H1 (cell line): ENCODE measurements at regions not wholly inside any gene's neighbourhood (a gene's known extent, or its start where the extent isn't known, plus 50 kb on each side); places are given as distances from the start of the nearest gene placed in this dataset.

Source experiments
- CTCF ChIA-PET: fragments of 300-600 bp; sonication (Branson Sonifier 250); formaldehyde crosslinking; loops from one replicate; lab custom pipeline; 2021; ENCODE audit not compliant: partially characterized antibody; lab: Charles Lee
- POLR2A ChIA-PET: fragments of 300-600 bp; sonication (Branson Sonifier 250); formaldehyde crosslinking; loops from one replicate; lab custom pipeline; 2021; ENCODE audit warnings: inconsistent platforms; ENCODE audit not compliant: partially characterized antibody; lab: Charles Lee
- DNase-seq, 2 experiments: peaks; one replicate each; pipeline versions ENCODE4 v3.0.0 to v3.0.0-alpha.2; 2010 to 2022; ENCODE audit warnings: low spot score in 2 of 2, low read depth in 1 of 2, mixed read lengths in 1 of 2
- FAIRE-seq: peaks from 2 replicates; lab custom pipeline; 2011; peaks lifted over from hg19 to GRCh38; lab: Jason Lieb, UNC
- H2AFZ ChIP-seq: 2 replicates; pipeline ENCODE4 v1.8.1; 2012; ENCODE audit warnings: low read length, inconsistent platforms
- H2AK5ac ChIP-seq: 2 replicates; pipeline ENCODE4 v1.6.1; 2013; ENCODE audit warnings: low read depth, low read length
- H2BK120ac ChIP-seq: replicated peaks from 2 replicates; pipeline ENCODE3; 2013; ENCODE audit warnings: low read depth, low read length, inconsistent platforms
- H2BK12ac ChIP-seq: 2 replicates; pipeline ENCODE4 v1.6.1; 2013; ENCODE audit warnings: low read depth, low read length
- H2BK15ac ChIP-seq: 2 replicates; pipeline ENCODE4 v1.6.1; 2013; ENCODE audit warnings: low read length
- H2BK20ac ChIP-seq: 2 replicates; pipeline ENCODE4 v1.6.1; 2013; ENCODE audit warnings: low read length
- H2BK5ac ChIP-seq: 2 replicates; pipeline ENCODE4 v1.6.1; 2013; ENCODE audit warnings: low read depth, low read length
- H3K14ac ChIP-seq: 2 replicates; pipeline ENCODE4 v1.6.1; 2013; ENCODE audit warnings: inconsistent platforms; ENCODE audit not compliant: insufficient read length
- H3K18ac ChIP-seq: 2 replicates; pipeline ENCODE4 v1.6.1; 2013; ENCODE audit warnings: low read length; ENCODE audit errors: extremely low read depth
- H3K23ac ChIP-seq: 2 replicates; pipeline ENCODE4 v1.6.1; 2013; ENCODE audit warnings: inconsistent platforms; ENCODE audit not compliant: insufficient read length
- H3K23me2 ChIP-seq: 2 replicates; pipeline ENCODE4 v1.6.1; 2013; ENCODE audit warnings: low read depth, low read length
- H3K27ac ChIP-seq: 2 replicates; pipeline ENCODE4 v1.6.1; 2011; ENCODE audit warnings: low read depth, low read length, inconsistent platforms
- H3K27me3 ChIP-seq, 4 experiments: replicated peaks in 1 of 4; 1 replicate in 1 of 4; 2 replicates in 3 of 4; pipeline versions ENCODE4 v1.6.1 to v1.8.1; 2011 to 2013; ENCODE audit warnings: low read length in 3 of 4, mild to moderate bottlenecking in 3 of 4, inconsistent platforms in 2 of 4, mixed read lengths in 2 of 4, moderate library complexity in 1 of 4; ENCODE audit not compliant: control insufficient read depth in 3 of 4, insufficient read depth in 3 of 4; ENCODE audit errors: extremely low read depth in 1 of 4
- H3K36me3 ChIP-seq, 4 experiments: 2 replicates each; pipeline versions ENCODE4 v1.6.1 to v1.8.1; 2011 to 2013; ENCODE audit warnings: mild to moderate bottlenecking in 4 of 4, low read length in 3 of 4, moderate library complexity in 2 of 4, control low read depth in 1 of 4, inconsistent platforms in 1 of 4; ENCODE audit not compliant: insufficient read depth in 4 of 4, control insufficient read depth in 2 of 4
- H3K4ac ChIP-seq: replicated peaks from 2 replicates; pipeline ENCODE3; 2013; ENCODE audit warnings: low read length, low read depth, mixed read lengths, inconsistent platforms; ENCODE audit not compliant: insufficient read length
- H3K4me1 ChIP-seq, 4 experiments: replicated peaks in 1 of 4; 1 replicate in 1 of 4; 2 replicates in 3 of 4; pipeline versions ENCODE4 v1.6.1 to v1.8.1; 2011 to 2013; ENCODE audit warnings: low read length in 3 of 4, inconsistent platforms in 2 of 4, mixed read lengths in 1 of 4; ENCODE audit not compliant: insufficient read depth in 4 of 4, control insufficient read depth in 3 of 4
- H3K4me2 ChIP-seq, 2 experiments: 2 replicates each; pipeline versions ENCODE4 v1.6.1 to v1.8.1; 2011 to 2013; ENCODE audit warnings: low read depth in 2 of 2, low read length in 2 of 2, control low read depth in 1 of 2, inconsistent platforms in 1 of 2, mild to moderate bottlenecking in 1 of 2; ENCODE audit not compliant: insufficient read depth in 1 of 2
- H3K4me3 ChIP-seq, 4 experiments: fragments of 200-600, 300-600 bp in 1 of 4; sonication (generic), shearing (Covaris generic), sonication (Bioruptor Twin) in 1 of 4; 2 replicates each; pipeline versions ENCODE4 v1.5.1 to v1.8.1; 2011 to 2016; ENCODE audit warnings: low read length in 4 of 4, low read depth in 3 of 4, control low read depth in 2 of 4, inconsistent platforms in 2 of 4, mild to moderate bottlenecking in 2 of 4, mixed read lengths in 1 of 4, moderate library complexity in 1 of 4; ENCODE audit not compliant: insufficient read depth in 2 of 4; ENCODE audit errors: extremely low read depth in 1 of 4
- H3K56ac ChIP-seq: replicated peaks from 2 replicates; pipeline ENCODE3; 2013; ENCODE audit warnings: low read depth, mild to moderate bottlenecking, mixed read lengths, low read length, inconsistent platforms; ENCODE audit not compliant: insufficient read length
- H3K79me1 ChIP-seq: 2 replicates; pipeline ENCODE4 v1.6.1; 2013; ENCODE audit warnings: low read depth, low read length, control low read depth
- H3K79me2 ChIP-seq, 2 experiments: 2 replicates each; pipeline versions ENCODE4 v1.6.1 to v1.8.1; 2012 to 2013; ENCODE audit warnings: low read length in 2 of 2, mild to moderate bottlenecking in 2 of 2, inconsistent platforms in 1 of 2; ENCODE audit not compliant: insufficient read depth in 2 of 2, control insufficient read depth in 1 of 2
- H3K9ac ChIP-seq, 4 experiments: replicated peaks in 1 of 4; 1 replicate in 1 of 4; 2 replicates in 3 of 4; pipeline versions ENCODE4 v1.6.1 to v1.8.1; 2011 to 2013; ENCODE audit warnings: low read depth in 3 of 4, low read length in 3 of 4, control low read depth in 2 of 4, mild to moderate bottlenecking in 2 of 4, moderate library complexity in 2 of 4, inconsistent platforms in 1 of 4; ENCODE audit errors: extremely low read depth in 1 of 4
- H3K9me3 ChIP-seq, 2 experiments: 2 replicates each; pipeline versions ENCODE4 v1.6.1 to v1.8.1; 2012 to 2013; ENCODE audit warnings: mild to moderate bottlenecking in 2 of 2, moderate library complexity in 2 of 2, control low read depth in 1 of 2, inconsistent platforms in 1 of 2, low read depth in 1 of 2, low read length in 1 of 2, mixed read lengths in 1 of 2; ENCODE audit not compliant: insufficient read depth in 2 of 2
- H4K20me1 ChIP-seq, 2 experiments: replicated peaks in 1 of 2; 2 replicates each; pipeline versions ENCODE3 to v1.8.1; 2011 to 2013; ENCODE audit warnings: inconsistent platforms in 2 of 2, low read length in 2 of 2, mild to moderate bottlenecking in 1 of 2; ENCODE audit not compliant: insufficient read depth in 2 of 2, control insufficient read depth in 1 of 2
- H4K5ac ChIP-seq: 2 replicates; pipeline ENCODE4 v1.6.1; 2013; ENCODE audit warnings: low read length, low read depth, mixed read lengths, inconsistent platforms; ENCODE audit not compliant: insufficient read length
- H4K8ac ChIP-seq: 2 replicates; pipeline ENCODE4 v1.8.0; 2013; ENCODE audit warnings: mild to moderate bottlenecking, moderate library complexity, low read length, inconsistent platforms; ENCODE audit not compliant: insufficient read depth; ENCODE audit errors: extremely low read depth
- H4K91ac ChIP-seq: replicated peaks from 2 replicates; pipeline ENCODE3; 2013; ENCODE audit warnings: low read length, mixed read lengths, inconsistent platforms; ENCODE audit not compliant: insufficient read length
- CEBPB ChIP-seq: IDR thresholded peaks from 2 replicates; pipeline ENCODE4 v1.6.1; 2012; ENCODE audit warnings: low read depth, low read length
- CHD1 ChIP-seq: IDR thresholded peaks from 2 replicates; pipeline ENCODE4 v1.6.1; 2012; ENCODE audit warnings: low read depth, low read length, improper control_type of control experiment
- GABPA ChIP-seq: IDR thresholded peaks from 2 replicates; pipeline ENCODE4 v1.6.1; 2011; ENCODE audit warnings: mild to moderate bottlenecking, low read length, moderate library complexity, borderline replicate concordance; ENCODE audit not compliant: insufficient read depth
- GTF2F1 ChIP-seq: IDR thresholded peaks from 2 replicates; pipeline ENCODE4 v1.6.1; 2012; ENCODE audit warnings: low read depth, low read length, improper control_type of control experiment, borderline replicate concordance
- NANOG ChIP-seq: IDR thresholded peaks from 2 replicates; pipeline ENCODE4 v1.6.1; 2011; ENCODE audit warnings: low read length, low read depth, mild to moderate bottlenecking, inconsistent platforms; ENCODE audit not compliant: insufficient read depth, poor library complexity, severe bottlenecking
- NRF1 ChIP-seq: IDR thresholded peaks from 2 replicates; pipeline ENCODE4 v1.6.1; 2011; ENCODE audit warnings: mild to moderate bottlenecking, low read depth, low read length, improper control_type of control experiment
- POLR2A ChIP-seq, 2 experiments: IDR thresholded peaks; 1 replicate in 1 of 2; 2 replicates in 1 of 2; pipeline ENCODE4 v1.6.1; 2011; ENCODE audit warnings: low read depth in 2 of 2, low read length in 2 of 2, mild to moderate bottlenecking in 2 of 2; ENCODE audit errors: control extremely low read depth in 1 of 2
- RAD21 ChIP-seq, 2 experiments: IDR thresholded peaks in 1 of 2; conservative IDR thresholded peaks in 1 of 2; 2 replicates each; pipeline ENCODE4 v1.6.1; 2011; ENCODE audit warnings: low read depth in 2 of 2, low read length in 2 of 2, improper control_type of control experiment in 1 of 2, inconsistent platforms in 1 of 2, mild to moderate bottlenecking in 1 of 2, moderate library complexity in 1 of 2
- RBBP5 ChIP-seq: IDR thresholded peaks from 2 replicates; pipeline ENCODE4 v1.7.1; 2012; ENCODE audit warnings: low read depth, mild to moderate bottlenecking, inconsistent platforms, low read length, moderate library complexity, borderline replicate concordance
- RXRA ChIP-seq: IDR thresholded peaks from 2 replicates; pipeline ENCODE4 v1.6.1; 2011; ENCODE audit warnings: low read depth, mild to moderate bottlenecking, low read length, moderate library complexity; ENCODE audit not compliant: insufficient read depth
- SIRT6 ChIP-seq: IDR thresholded peaks from one replicate; pipeline ENCODE4 v1.7.1; 2012; ENCODE audit warnings: low read length, inconsistent platforms
- SIX5 ChIP-seq: IDR thresholded peaks from 2 replicates; pipeline ENCODE4 v1.6.1; 2011; ENCODE audit warnings: mild to moderate bottlenecking, low read depth, low read length
- SP4 ChIP-seq: IDR thresholded peaks from 2 replicates; pipeline ENCODE4 v1.6.1; 2012; ENCODE audit warnings: low read length, inconsistent platforms
- SRF ChIP-seq: IDR thresholded peaks from 2 replicates; pipeline ENCODE4 v1.6.1; 2011; ENCODE audit warnings: mild to moderate bottlenecking, low read depth, low read length, moderate library complexity
- SUZ12 ChIP-seq: fragments of 200-600 bp; sonication (generic); IDR thresholded peaks from 2 replicates; pipeline ENCODE4 v1.6.1; 2012; ENCODE audit warnings: mild to moderate bottlenecking, inconsistent platforms, low read length, moderate library complexity, mixed read lengths
- WGBS, 2 experiments: shearing (Covaris generic) in 1 of 2; methylation state at CpG; one replicate each; pipeline versions ENCODE4 v1.1.6 to v1.1.7; 2013 to 2015; ENCODE audit warnings: low lambda C conversion rate in 2 of 2, mixed read lengths in 2 of 2, inconsistent platforms in 1 of 2, low coverage in 1 of 2, missing lambda C conversion rate in 1 of 2; ENCODE audit not compliant: insufficient replicate concordance in 2 of 2, insufficient coverage in 1 of 2, insufficient read length in 1 of 2; ENCODE audit errors: extremely low coverage in 1 of 2, missing lambda C conversion rate in 1 of 2; 5-methylcytosine and 5-hydroxymethylcytosine counted together
- TF ChIP-seq, protein P1 (sequence below): IDR thresholded peaks from 2 replicates; pipeline ENCODE4 v1.6.1; 2012; ENCODE audit warnings: inconsistent platforms

DNA sequence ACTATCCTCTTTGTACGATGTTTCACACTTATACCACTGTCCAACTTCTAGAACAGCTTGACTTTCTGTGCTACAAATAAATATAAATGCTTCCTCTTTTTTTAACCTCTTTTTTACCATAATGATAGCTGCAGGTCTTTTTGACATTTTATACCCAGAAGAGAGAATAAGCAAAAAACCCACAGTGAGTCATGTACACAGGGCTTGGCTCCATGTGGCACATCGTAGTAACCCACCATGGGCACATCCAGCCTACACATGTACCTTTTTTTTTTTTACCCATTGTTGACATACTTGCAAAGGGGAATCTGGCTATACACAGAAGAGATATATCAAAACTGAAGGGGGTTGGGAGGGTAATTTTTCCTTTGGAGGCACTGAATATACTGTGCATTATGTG lies 59.5 kb upstream of the RSPO3 start:
- Histone ChIP-seq H3K56ac (no peak overlapping the region), H3K27me3 (no peaks in the 10 kb centered on the region), H2AFZ (no peak overlapping the region), H3K27ac (no peak overlapping the region), H3K23ac (no peak overlapping the region), H3K9ac (no peak overlapping the region), H3K18ac (no peak overlapping the region), H3K14ac (no peak overlapping the region), H3K4me2 (no peak overlapping the region), H3K79me2 (no peaks in the 10 kb centered on the region), H2AK5ac (no peak overlapping the region), H2BK5ac (no peak overlapping the region), H3K4ac (no peak overlapping the region), H3K4me3 (no peak overlapping the region), H4K20me1 (no peaks in the 10 kb centered on the region), H3K23me2 (no peaks in the 10 kb centered on the region; the same call in 1 of the 2 replicates), H2BK20ac (no peak overlapping the region), H3K9me3 (no peaks in the 10 kb centered on the region), H3K79me1 (no peaks in the 10 kb centered on the region), H2BK12ac (no peak overlapping the region), H2BK15ac (no peak overlapping the region), H4K91ac (no peak overlapping the region), H3K4me1 (no peaks in the 10 kb centered on the region), H3K36me3 (no peaks in the 10 kb centered on the region), H4K5ac (no peak overlapping the region), H2BK120ac (no peak overlapping the region), H4K8ac (no peak overlapping the region)
- 100% methylated on average over 2 of the region's 2 CpGs; no CpG with 5 or more reads in 1 of the 2 experiments for WGBS, 2 experiments
- ChIA-PET CTCF (no interaction called here), POLR2A (no interaction called here)
- FAIRE-seq (no peak), DNase-seq (no peak)
- TF ChIP-seq SIX5 (no peak), GABPA (no peak), POLR2A (IDR thresholded peaks at IDR 0.05; ENCODE audit: control extremely low read depth in 1 of 2, low read depth in 2 of 2, low read length in 2 of 2) (no peak), GTF2F1 (no peak), NANOG (no peak), RXRA (no peak), NRF1 (no peak), SIRT6 (no peak), SRF (no peak), RBBP5 (no peak), CHD1 (no peak), SP4 (no peak), RAD21 (IDR thresholded peaks at IDR 0.05 in 1 of 2, conservative IDR thresholded peaks at IDR 0.05 in 1 of 2; ENCODE audit: low read depth in 2 of 2, low read length in 2 of 2) (no peak), CEBPB (no peak), SUZ12 (no peak)
- TF ChIP-seq, protein P1, sequence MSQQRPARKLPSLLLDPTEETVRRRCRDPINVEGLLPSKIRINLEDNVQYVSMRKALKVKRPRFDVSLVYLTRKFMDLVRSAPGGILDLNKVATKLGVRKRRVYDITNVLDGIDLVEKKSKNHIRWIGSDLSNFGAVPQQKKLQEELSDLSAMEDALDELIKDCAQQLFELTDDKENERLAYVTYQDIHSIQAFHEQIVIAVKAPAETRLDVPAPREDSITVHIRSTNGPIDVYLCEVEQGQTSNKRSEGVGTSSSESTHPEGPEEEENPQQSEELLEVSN = no peak
